ENCODE measurements at regions not wholly inside any gene's neighbourhood (a gene's known extent, or its start where the extent isn't known, plus 50 kb on each side); places are given as distances from the start of the nearest gene placed in this dataset.

DNA sequence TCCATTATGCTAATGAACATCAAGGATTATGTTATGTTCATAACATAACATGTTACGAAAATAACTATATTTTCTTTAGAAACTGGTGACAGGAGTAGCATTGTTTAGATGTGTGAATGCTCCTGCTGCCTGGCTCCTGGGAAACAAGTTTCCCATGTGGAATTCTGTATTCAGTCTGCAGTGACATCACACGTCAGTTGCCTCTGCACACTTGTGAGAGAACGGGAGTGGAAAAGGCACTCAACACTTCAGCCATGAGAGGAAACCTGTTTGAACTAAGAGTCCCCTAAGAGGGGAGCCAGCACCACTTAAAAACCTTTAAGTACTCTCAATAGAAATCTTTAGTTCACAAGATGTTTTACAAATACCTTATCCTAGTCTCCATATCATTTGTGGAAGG lies 140.3 kb upstream of the FAM20C start:
- H3K9me3 ChIP-seq = peaks cover 3% of the 10 kb centered on the region
- H3K27ac ChIP-seq = no peak overlapping the region
- H3K4me1 ChIP-seq = no peaks in the 10 kb centered on the region
- TF ChIP-seq, protein P1, sequence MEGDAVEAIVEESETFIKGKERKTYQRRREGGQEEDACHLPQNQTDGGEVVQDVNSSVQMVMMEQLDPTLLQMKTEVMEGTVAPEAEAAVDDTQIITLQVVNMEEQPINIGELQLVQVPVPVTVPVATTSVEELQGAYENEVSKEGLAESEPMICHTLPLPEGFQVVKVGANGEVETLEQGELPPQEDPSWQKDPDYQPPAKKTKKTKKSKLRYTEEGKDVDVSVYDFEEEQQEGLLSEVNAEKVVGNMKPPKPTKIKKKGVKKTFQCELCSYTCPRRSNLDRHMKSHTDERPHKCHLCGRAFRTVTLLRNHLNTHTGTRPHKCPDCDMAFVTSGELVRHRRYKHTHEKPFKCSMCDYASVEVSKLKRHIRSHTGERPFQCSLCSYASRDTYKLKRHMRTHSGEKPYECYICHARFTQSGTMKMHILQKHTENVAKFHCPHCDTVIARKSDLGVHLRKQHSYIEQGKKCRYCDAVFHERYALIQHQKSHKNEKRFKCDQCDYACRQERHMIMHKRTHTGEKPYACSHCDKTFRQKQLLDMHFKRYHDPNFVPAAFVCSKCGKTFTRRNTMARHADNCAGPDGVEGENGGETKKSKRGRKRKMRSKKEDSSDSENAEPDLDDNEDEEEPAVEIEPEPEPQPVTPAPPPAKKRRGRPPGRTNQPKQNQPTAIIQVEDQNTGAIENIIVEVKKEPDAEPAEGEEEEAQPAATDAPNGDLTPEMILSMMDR (IDR thresholded peaks at IDR 0.05) = no peak
- no peaks in the 10 kb centered on the region for H3K27me3 ChIP-seq (ENCODE audit: insufficient read depth in 3 of 3, low read length in 2 of 3)
- ATAC-seq = no peak
- no peaks in the 10 kb centered on the region for H3K36me3 ChIP-seq (ENCODE audit: insufficient read depth in 1 of 2, low read depth in 1 of 2)
- no peak overlapping the region for H3K4me3 ChIP-seq
- intact Hi-C loops (cut with DNase I) = no loop called here
- WGBS, 3 donors = 56 to 60% (median 57%) methylated on average over 3 of the region's 3 CpGs
- DNase-seq = no peak

DNA sequence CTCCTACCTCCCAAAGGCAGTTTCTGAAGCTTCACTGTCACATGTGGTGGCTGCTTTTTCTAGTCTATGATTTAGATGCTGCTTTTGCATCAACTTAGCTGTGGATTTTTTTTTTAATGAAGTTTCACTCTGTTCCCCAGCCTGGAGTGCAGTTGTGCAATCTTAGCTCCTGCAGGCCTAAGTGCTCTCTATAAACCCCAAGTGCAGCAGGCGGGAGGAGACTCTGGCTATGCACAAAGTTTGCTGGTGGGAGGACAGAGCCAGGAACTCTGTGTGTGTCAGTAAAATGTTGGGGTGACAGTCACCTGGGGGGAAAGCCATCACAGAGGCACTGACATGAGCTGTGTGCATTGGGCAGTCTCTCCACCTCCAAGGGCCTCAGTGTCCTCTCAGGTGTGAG lies 138.8 kb upstream of the FAM20C start:
- intact Hi-C loops (cut with DNase I) = no loop called here
- TF ChIP-seq, protein P1 (IDR thresholded peaks at IDR 0.05) = no peak

DNA sequence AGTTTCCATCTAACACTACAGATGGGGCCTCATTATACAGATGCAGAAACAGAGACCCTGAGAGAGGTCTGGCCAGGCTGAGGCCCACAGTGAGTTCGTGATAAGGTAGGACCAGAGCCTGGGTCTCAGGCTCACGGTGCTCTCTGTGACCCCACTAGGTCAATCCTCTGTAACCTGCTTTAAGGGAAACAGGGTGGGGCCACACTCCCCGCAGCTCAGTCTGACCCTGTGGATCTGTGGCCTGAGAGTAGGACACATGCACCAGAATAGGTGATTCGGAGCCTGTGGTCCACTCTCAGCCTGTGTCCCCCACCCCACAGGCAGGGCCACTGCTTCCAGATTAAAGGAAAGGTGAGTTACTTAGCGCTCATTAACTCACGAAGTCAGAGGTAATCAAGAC lies 137.8 kb upstream of the FAM20C start:
- Histone ChIP-seq H3K27ac (no peak overlapping the region), H3K9me3 (peaks cover 3% of the 10 kb centered on the region), H3K36me3 (ENCODE audit: insufficient read depth in 1 of 2, low read depth in 1 of 2) (no peaks in the 10 kb centered on the region), H3K27me3 (ENCODE audit: insufficient read depth in 3 of 3, low read length in 2 of 3) (no peaks in the 10 kb centered on the region), H3K4me3 (no peak overlapping the region), H3K4me1 (no peaks in the 10 kb centered on the region)
- ATAC-seq (no peak), DNase-seq (no peak)
- intact Hi-C loops (cut with DNase I) = no loop called here
- 86 to 88% (median 88%) methylated on average over 6 of the region's 6 CpGs for WGBS, 3 donors
- TF ChIP-seq, protein P1 (IDR thresholded peaks at IDR 0.05) = no peak

More for the DNA sequence above, 138.8 kb upstream of the FAM20C start:
- Histone ChIP-seq H3K27ac (no peak overlapping the region), H3K4me3 (no peak overlapping the region), H3K9me3 (peaks cover 3% of the 10 kb centered on the region), H3K36me3 (ENCODE audit: insufficient read depth in 1 of 2, low read depth in 1 of 2) (no peaks in the 10 kb centered on the region), H3K27me3 (ENCODE audit: insufficient read depth in 3 of 3, low read length in 2 of 3) (no peaks in the 10 kb centered on the region), H3K4me1 (no peaks in the 10 kb centered on the region)
- no peak for ATAC-seq
- WGBS, 3 donors = 92 to 97% (median 97%) methylated on average over 1 of the region's 1 CpG
- no peak for DNase-seq

GRCh38 chr7:55690-56248 lies 136.6 kb upstream of the FAM20C start:
- H3K4me3 ChIP-seq = no peak overlapping the region

More at GRCh38 chr7:55690-56248, 136.6 kb upstream of the FAM20C start:
- Histone ChIP-seq H3K27ac (no peak overlapping the region), H3K4me1 (no peaks in the 10 kb centered on the region), H3K9me3 (peaks cover 3% of the 10 kb centered on the region), H3K36me3 (ENCODE audit: insufficient read depth in 1 of 2, low read depth in 1 of 2) (no peaks in the 10 kb centered on the region), H3K27me3 (ENCODE audit: insufficient read depth in 3 of 3, low read length in 2 of 3) (no peaks in the 10 kb centered on the region)
- intact Hi-C loops (cut with DNase I) = no loop called here
- TF ChIP-seq, protein P1 (IDR thresholded peaks at IDR 0.05) = no peak
- ATAC-seq = no peak
- DNase-seq = no peak
- WGBS, 3 donors = 84 to 89% (median 87%) methylated on average over 9 of the region's 9 CpGs
